ENCODE measurements at regions not wholly inside any gene's neighbourhood (a gene's known extent, or its start where the extent isn't known, plus 50 kb on each side); places are given as distances from the start of the nearest gene placed in this dataset.

DNA sequence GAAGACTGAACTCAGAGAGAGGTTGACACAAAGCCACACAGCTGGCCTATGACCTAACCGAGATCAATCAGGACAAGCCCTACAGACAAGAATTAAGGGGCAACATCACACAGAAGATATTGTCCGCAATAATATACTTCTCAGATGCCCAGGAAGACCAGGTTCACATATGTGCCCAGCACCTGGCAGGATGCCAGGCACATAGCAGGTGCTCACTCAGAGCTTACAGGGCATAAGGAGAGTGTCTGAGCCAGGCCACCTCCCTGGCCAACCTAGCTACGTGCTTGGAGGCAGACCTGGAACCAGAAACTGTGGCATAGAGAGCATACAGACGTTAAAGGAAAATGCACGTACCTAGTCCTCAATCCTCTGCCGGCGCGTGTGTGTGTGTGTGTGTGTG, 87.0 kb upstream of the LRFN2 start:
- Histone ChIP-seq H3K36me3 (replicated peaks; ENCODE audit: insufficient read depth, low read length) (no peaks in the 10 kb centered on the region), H2AFZ (ENCODE audit: low read length) (no peak overlapping the region), H3K4me1 (ENCODE audit: low read length) (no peaks in the 10 kb centered on the region), H3F3A (ENCODE audit: insufficient read depth, low read length) (no peaks in the 10 kb centered on the region), H3K27me3 (replicated peaks; ENCODE audit: insufficient read depth, low read length) (no peaks in the 10 kb centered on the region), H3K4me2 (ENCODE audit: low read depth, low read length) (no peak overlapping the region), H3K27ac (ENCODE audit: low read length) (no peak overlapping the region), H3K4me3 (ENCODE audit: low read length) (no peak overlapping the region), H3K9me3 (replicated peaks; ENCODE audit: insufficient read depth, low read length) (no peaks in the 10 kb centered on the region), H4K20me1 (ENCODE audit: insufficient read depth, low read length) (no peaks in the 10 kb centered on the region), H3K79me2 (ENCODE audit: low read length) (no peaks in the 10 kb centered on the region), H3K9ac (ENCODE audit: low read length) (no peak overlapping the region), H3K9me2 (replicated peaks; ENCODE audit: insufficient read depth, low read length) (no peaks in the 10 kb centered on the region)
- no peak for DNase-seq
- TF ChIP-seq, protein P1, sequence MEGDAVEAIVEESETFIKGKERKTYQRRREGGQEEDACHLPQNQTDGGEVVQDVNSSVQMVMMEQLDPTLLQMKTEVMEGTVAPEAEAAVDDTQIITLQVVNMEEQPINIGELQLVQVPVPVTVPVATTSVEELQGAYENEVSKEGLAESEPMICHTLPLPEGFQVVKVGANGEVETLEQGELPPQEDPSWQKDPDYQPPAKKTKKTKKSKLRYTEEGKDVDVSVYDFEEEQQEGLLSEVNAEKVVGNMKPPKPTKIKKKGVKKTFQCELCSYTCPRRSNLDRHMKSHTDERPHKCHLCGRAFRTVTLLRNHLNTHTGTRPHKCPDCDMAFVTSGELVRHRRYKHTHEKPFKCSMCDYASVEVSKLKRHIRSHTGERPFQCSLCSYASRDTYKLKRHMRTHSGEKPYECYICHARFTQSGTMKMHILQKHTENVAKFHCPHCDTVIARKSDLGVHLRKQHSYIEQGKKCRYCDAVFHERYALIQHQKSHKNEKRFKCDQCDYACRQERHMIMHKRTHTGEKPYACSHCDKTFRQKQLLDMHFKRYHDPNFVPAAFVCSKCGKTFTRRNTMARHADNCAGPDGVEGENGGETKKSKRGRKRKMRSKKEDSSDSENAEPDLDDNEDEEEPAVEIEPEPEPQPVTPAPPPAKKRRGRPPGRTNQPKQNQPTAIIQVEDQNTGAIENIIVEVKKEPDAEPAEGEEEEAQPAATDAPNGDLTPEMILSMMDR (IDR thresholded peaks at IDR 0.05; ENCODE audit: low read length), result no peak
- no peak for TF ChIP-seq EZH2 (optimal IDR thresholded peaks at IDR 0.05; ENCODE audit: low read depth, low read length)

DNA sequence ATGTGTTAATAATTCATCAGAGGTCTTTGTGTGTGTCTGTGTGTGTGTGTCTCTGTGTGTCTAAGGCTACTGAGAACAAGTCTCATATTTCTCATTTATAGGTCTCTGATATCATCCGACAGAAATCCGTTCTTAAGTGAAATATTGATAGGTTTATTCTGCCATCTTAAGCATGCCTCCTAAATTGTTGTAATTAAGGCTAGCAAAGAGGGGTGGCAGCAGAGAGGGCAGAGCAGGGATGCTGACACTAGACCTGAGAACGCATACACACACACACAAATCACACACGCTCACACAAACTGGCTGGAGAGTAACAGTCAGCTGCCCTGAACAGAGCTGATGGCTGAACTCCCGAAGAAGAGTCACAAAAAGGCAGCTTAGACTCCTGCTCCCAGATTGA, 84.9 kb upstream of the LRFN2 start:
- H3K36me3 ChIP-seq (replicated peaks; ENCODE audit: insufficient read depth, low read length), result no peaks in the 10 kb centered on the region
- no peak overlapping the region for H2AFZ ChIP-seq (ENCODE audit: low read length)
- no peak for DNase-seq
- H3K4me1 ChIP-seq (ENCODE audit: low read length), result no peaks in the 10 kb centered on the region
- no peak overlapping the region for H3K4me2 ChIP-seq (ENCODE audit: low read depth, low read length)
- H3K9me3 ChIP-seq (replicated peaks; ENCODE audit: insufficient read depth, low read length), result no peaks in the 10 kb centered on the region
- TF ChIP-seq, protein P1 (IDR thresholded peaks at IDR 0.05; ENCODE audit: low read length), result no peak
- H3K9me2 ChIP-seq (replicated peaks; ENCODE audit: insufficient read depth, low read length), result no peaks in the 10 kb centered on the region
- H4K20me1 ChIP-seq (ENCODE audit: insufficient read depth, low read length), result no peaks in the 10 kb centered on the region
- H3F3A ChIP-seq (ENCODE audit: insufficient read depth, low read length), result no peaks in the 10 kb centered on the region
- no peaks in the 10 kb centered on the region for H3K79me2 ChIP-seq (ENCODE audit: low read length)
- H3K27ac ChIP-seq (ENCODE audit: low read length), result no peak overlapping the region
- no peak overlapping the region for H3K4me3 ChIP-seq (ENCODE audit: low read length)
- H3K27me3 ChIP-seq (replicated peaks; ENCODE audit: insufficient read depth, low read length), result no peaks in the 10 kb centered on the region
- H3K9ac ChIP-seq (ENCODE audit: low read length), result no peak overlapping the region

DNA sequence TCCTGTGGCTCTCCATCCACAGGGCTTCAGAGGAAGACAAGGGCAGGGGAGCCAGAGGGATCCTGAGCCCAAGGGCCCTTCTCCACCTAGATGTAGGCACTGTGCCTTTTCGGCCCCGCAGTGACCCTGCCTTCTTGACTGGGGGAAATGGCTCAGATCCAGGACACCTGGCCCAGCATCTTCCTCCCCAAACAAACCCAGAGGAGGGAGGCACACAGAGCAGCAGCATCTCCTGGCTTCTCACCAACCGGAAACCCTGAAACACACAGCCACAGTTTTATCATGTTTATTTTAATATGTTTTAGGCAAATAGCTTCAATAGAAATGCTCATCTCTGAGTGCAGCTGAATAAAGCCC, 84.5 kb upstream of the LRFN2 start:
- Histone ChIP-seq H3K9ac (ENCODE audit: low read length) (no peak overlapping the region), H3K27ac (ENCODE audit: low read length) (no peak overlapping the region), H4K20me1 (ENCODE audit: insufficient read depth, low read length) (no peaks in the 10 kb centered on the region), H3K9me3 (replicated peaks; ENCODE audit: insufficient read depth, low read length) (no peaks in the 10 kb centered on the region), H3K9me2 (replicated peaks; ENCODE audit: insufficient read depth, low read length) (no peaks in the 10 kb centered on the region), H3K4me3 (ENCODE audit: low read length) (no peak overlapping the region), H3K27me3 (replicated peaks; ENCODE audit: insufficient read depth, low read length) (no peaks in the 10 kb centered on the region), H3K79me2 (ENCODE audit: low read length) (no peaks in the 10 kb centered on the region), H2AFZ (ENCODE audit: low read length) (no peak overlapping the region), H3K4me1 (ENCODE audit: low read length) (no peaks in the 10 kb centered on the region), H3K4me2 (ENCODE audit: low read depth, low read length) (no peak overlapping the region), H3F3A (ENCODE audit: insufficient read depth, low read length) (no peaks in the 10 kb centered on the region), H3K36me3 (replicated peaks; ENCODE audit: insufficient read depth, low read length) (no peaks in the 10 kb centered on the region)
- no peak for DNase-seq
- TF ChIP-seq EZH2 (optimal IDR thresholded peaks at IDR 0.05; ENCODE audit: low read depth, low read length) (no peak), EZH2phosphoT487 (IDR thresholded peaks at IDR 0.05; ENCODE audit: low read length) (no peak)
- TF ChIP-seq, protein P1 (IDR thresholded peaks at IDR 0.05; ENCODE audit: low read length), result no peak

Measured in MM.1S (cell line).